HG03159 (cell line): ENCODE measurements at regions not wholly inside any gene's neighbourhood (a gene's known extent, or its start where the extent isn't known, plus 50 kb on each side); places are given as distances from the start of the nearest gene placed in this dataset.

Experiments
- ATAC-seq: cut with Tn5 transposase; IDR thresholded peaks from one replicate; pipeline ENCODE4 v1.9.1; 2021; ENCODE audit warnings: mild to moderate bottlenecking, moderate library complexity; ENCODE audit not compliant: unreplicated experiment

DNA sequence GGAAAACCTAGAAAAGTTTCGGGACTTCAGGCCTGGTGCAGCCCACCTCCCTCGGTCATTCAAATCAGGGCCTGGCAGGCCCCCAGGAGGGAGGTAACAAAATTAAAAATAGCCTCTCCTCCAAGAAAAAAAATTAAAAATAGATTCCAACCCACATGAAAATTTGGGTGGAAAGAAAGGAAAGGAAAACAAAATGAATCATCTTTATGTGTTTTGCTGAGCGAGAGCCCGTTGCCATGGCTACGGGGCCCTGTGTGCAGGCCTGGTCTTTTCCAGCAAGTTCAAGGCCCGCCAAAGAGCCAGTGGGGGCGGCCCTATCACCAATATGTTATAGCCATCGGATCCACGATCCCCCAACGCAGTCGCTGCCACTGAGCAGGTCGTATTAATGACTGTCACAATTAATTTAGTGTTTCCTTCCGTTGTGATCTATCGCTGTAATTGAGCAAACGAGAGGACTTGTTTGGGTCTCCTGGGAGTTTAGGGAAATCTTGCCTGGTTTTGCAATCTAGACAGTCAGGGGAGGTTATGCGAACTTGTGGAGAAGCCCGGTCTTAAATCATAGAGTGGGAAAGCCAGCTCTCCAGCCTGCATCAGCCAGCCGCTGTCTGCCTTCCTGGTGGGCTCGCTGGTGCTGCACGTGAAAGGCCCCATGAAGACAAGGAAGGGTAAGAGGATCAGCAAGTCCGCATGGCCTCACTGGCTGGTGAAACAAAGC, 452.4 kb downstream of the BCOR start:
- ATAC-seq = no peak

DNA sequence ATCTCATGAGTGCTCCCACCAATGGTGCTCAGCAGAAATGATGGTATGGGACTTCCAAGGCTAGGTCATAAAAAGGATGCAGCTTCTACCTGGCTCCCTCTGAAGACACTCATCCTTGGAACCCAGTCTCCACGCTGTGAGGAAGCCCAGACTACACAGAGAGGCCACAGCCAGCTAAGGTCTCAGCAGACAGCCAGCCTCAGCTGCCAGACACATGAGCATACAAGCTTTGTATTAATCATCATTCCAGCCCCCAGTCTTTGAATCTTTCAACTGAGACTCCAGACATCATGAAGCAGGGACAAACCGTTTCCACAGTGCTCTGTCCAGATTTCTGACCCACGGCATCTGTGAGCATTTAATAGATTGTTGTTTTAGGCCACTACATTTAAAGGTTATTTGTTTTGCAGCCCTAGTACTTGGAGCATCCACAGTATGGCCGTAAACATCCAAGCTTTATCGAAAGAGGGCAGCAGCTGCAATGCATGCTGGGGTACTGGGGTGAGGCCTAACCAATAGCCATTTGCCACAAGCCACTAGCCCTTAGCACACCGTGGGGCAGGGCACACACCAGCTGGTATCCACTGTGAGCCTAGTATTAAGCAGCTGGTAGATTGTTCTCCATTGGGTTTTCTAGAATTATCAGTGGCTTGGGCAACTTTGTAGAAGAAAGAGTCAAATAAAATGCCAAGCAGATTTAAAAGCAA, 449.1 kb downstream of the BCOR start:
- no peak for ATAC-seq

DNA sequence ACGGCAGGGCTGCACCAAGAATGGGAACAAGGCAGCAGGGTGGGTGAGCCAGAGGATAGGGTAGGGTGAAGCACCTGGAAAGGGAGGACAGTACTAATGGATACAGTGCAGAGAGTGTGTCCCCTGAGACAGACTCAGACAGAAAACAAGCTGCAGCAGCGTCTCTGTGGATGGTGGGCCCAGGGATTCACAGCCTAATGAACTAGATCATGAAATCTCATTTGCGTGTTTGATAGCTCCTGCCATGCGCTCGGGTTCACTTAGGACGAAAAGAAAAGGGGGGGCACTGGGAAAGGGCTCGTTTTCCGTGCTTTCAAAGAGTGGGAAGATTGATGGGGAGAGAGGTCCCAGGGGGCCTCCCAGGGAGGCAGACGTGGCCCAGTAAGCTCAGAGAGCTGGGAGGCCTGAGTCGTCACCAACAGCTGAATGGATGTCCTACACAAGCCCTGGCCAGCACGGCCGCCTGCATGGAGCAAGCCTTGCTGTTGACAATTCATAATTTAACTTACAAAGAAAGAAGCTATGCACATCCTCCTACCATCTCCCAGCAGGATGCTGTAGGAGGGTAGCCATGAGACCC, 446.9 kb downstream of the BCOR start:
- ATAC-seq = no peak

DNA sequence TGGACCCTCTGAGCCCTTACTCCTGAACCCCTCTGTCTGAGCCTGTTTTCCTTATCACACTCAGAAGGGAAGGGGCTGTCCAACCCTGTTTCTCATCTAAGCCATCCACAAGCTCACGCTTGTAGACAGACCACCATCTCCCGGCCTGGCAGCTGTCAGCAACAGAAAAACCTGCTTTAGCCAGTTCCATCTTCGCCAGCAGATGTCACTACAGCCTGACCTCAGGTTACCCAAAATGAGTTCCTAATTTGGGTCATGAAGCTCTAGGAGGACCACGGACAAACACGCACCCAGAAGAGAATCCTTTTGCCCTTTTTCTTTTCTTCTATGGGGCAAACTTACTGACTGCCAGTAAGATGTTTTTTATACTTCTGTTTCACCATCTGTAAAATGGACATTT, 445.4 kb downstream of the BCOR start:
- ATAC-seq = no peak

DNA sequence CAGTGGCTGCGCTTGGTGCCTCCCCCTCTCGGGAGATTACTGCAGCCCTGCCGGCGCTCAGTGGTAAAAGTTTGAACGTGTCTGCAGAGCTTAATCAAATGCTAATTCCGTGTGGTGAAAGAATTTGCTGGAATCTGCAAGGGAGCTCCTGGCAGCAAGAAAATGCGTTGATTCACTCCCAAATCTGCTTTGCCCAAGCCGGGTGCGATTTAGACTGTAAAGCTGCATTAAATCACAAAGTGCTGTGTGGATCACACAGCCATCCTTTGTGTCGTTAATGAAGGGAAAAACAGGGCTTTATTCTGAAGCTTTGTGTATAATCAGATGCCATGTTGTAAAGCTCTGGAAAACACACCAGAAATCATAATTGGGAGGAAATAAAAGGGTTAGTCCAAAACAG, 444.1 kb downstream of the BCOR start:
- ATAC-seq = no peak

DNA sequence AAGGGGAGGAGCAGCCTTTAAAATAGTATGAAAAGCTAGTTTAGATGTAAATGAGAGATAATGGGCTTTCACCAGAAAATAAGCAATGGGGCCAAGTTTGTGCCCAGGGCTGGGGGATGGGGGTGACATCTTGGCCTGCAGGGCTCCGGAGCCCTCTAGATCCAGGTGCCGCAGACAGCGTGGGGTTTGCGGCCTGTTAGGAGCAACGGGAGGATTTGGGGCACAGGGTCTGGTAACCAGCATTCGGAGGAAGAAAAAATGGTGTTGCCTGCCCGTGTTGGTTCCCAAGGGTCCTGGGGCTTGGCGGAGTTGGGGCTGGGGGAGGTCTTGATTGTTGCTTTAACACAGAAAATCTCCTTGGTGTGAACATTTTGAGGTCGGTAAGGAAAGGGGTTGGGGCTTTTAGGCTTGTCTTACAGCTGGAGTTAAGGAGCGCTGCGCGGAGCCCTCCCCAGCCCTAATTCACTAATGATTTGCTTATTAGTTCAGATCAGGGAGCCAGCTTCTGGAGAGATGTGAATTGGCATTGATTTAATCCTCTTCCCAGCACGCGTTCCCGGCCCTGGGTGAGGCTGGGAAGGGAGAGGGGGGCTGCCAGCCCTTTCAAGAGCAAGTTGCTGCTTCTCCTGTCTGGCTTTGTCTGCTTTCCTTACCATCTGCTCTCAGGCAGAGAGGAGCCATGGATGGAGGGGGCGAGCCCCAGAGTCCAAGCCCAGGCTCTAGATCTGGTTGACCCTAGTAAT, 443.4 kb downstream of the BCOR start:
- ATAC-seq = no peak

DNA sequence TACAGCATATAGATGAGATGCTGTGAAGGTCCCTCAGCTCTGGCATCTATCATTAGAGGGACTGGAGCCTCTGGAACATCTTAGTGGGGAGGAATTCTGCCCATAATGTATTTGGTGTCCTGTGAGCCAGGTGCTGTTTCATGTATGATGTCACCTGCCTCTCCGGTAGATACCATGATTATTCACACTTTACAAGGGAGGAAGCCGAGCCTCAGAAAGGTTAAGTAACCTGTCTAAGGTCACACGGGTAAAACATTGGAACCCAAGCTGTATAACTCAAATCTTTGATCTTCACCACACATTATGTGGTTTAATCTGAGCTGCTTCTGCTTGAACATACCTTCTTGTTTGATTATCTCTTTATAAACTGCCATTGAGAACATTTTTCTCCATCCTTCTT, 442.8 kb downstream of the BCOR start:
- ATAC-seq = no peak

DNA sequence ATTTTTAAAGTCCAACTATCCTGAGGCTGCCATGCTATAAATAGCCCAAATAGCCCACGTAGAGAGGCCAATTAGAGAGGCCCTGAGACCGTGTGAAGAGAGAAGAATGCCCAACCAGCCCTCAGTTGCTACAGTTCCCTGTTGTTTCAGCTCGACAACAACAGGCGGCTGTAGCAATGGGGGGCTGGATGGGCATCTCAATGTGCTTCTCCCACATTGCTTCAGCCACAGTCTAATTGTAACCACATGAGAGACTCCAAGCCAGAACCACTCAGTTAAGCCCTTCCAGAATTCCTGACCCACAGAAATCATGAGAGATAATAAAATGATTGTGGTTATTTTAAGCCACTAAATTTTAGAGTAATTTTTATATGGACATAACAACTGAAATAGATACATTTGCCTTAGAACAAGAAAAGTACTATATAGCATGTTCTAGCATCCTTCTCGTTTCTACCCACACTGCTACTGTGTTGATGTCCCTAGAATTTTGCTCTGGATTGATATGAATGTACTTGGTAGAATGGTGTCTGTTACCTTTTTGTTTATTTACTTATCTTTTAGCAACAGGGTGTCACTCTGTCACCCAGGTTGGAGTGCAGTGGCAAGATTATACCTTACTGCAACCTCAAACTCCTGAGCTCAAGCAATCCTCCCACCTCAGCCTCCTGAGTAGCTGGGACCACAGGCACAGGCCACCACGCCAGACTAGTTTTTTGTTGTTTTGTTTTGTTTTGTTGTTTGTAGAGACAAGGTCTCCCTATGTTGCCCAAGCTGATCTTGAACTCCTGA, 436.4 kb downstream of the BCOR start:
- no peak for ATAC-seq

DNA sequence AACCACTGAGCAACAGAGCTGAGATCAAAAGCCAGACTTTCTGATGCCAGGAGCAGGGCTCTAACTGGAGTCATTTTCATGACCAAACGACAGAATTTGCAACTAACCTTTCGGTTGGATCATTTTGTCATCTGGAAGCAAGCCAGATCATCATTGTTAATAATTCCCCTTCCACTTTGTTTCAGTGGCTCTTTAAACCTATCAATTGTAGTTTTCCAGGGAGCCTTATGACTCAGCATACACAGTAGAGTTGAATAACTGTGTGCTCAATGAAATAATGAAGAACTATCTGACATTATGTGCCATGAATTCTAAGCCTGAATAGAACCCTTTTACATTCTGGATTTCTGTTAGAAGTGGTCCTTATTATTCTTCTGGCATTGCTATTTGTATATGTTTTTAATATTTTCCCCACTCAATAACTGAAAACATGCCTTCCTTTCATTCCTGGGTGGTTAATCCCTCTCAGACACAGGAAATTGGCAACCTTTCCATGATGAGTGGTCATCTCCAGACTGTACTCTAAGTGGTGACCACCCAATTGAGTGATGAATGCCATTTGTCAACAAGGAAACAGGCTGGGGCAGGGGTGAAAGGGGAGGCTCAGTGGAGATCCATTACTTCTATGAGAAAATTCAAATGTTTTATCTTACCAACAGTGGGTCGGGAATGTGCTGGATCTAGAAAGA, 431.8 kb downstream of the BCOR start:
- no peak for ATAC-seq

DNA sequence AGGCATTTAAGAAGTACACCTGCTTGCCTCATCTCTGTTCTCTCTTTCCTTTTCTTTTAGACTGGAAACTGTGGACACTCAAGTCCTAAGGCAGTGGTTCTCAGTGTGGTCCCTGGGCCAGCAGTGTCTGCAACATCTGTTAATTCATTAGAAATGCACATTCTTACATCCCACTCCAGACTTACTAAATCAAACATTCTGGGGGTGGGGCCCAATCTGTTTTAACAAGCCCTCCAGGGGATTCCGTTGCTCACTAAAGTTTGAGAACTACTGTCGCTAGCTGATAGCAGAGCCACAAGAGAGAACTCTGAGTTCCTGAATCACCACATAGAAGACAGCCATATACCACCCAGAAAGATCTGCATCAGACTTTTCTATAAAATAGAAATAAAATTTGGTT, 430.6 kb downstream of the BCOR start:
- no peak for ATAC-seq

DNA sequence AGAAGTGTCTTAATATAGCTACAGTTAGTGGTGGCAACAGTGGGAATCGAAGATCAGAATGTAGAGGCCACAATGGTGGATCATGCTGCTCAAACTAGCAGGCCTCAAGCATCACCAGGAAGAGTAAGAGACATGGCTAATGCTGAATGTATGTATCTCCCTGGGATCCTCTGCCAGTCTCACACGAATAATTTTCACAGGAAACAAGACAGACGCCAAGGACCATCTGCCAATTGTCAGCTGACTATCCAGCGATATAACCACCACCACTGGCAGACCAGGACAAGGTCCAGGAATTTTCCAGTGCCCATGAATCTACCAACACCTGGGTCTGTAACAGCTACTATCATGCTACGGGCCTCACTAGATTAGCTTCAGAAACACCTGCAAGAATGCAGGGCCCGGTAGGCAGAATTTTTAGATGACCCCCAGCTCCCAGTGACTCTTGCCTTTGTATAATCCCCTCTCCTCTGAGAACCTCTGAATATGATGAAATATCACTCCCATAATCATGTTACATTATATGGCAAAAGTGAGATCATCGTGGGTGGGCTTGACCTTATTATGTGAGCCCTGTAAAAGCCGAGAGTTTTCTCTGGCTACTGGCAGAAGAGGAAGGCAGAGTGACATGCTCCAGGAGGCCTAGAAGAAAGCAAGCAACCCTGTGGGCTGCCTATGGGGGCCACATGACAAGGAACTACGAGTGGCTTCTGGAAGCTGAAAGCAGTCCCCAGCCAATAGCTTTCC, 429.8 kb downstream of the BCOR start:
- no peak for ATAC-seq

DNA sequence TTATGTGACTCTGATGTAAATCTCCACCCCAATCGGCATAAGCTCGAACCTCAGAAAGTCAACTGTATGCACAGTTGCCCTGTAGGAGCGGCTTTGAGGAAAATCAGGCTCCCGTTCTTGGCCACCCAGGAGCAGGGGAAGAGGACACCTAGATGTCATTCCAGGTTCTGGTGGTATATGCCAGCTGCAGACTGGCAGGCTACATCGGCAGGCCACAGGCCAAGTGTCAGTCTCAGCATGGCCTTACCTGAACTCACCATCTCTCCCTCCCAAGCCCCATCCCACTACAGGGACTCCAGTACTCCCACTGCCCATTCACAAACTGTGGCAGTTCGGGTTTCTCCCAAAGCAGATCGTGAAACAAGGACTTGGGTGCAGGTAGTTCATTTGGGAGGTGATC, 428.1 kb downstream of the BCOR start:
- ATAC-seq = no peak

DNA sequence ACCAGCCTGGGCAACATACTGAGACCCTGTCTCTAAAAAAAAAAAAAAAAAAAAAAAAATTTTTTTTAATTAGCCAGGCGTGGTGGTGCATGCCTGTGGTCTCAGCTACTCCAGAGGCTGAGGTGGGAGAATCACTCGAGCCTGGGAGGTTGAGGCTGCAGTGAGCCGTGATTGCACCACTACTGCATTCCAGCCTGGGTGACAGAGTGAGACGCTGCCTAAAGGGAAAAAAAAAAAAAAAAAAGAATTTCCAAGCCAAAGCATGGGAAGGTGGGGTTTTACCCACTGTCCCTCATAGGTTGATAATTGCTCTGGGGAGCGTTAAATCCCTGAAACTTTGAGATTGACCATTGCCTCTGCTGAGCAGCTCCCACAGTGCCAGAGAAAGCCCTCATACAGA, 427.5 kb downstream of the BCOR start:
- no peak for ATAC-seq

DNA sequence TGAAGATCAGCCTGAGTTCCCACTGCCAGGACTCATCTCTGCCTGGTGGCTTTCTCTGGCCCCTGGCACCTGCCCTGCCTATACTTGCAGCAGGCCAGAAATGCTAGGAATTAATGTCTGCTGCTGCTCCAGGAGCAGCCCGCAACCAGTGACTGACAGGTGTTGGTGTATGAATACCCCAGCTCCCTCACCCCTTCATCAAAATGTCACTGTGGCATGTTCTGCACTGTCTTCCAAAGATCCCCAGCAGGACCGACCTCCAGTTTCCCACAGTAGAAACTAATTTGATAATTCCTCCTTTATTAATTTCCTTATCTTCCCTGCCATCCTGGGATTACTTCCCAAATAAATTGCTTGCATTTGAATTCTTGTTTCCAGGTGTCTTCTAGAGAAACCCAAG, 425.4 kb downstream of the BCOR start:
- no peak for ATAC-seq

DNA sequence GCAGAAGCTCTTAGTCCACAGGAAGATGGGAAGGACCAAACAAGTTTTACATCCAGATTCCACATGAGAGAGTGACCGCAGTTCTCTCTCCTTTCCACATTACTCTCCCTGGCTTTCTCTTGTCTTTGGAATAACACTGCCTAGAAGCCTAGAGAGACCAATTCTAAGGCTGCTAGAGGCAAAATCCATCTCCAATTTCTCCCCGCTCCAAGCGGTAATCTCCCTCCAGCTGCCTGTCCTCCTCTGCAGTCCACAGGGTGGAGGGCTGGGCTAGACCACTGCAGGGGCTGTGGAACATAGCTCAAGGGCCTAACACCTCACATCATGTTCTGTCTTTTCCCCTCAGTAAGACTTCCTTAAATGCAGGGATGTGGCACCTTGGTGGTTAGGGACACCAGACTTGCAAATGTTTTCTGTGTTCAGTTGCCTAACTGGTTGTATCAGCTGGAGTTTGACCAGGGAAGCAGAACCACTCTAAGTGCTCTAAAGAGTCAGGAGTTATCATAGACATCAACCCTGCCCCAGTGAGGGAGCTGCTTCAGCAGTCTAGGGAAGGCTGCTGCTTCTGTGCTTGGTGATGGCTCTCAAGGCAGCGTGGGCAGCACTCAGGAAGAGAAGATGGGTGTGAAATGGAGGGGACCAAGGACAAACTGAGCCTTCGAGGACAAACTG, 423.1 kb downstream of the BCOR start:
- no peak for ATAC-seq

DNA sequence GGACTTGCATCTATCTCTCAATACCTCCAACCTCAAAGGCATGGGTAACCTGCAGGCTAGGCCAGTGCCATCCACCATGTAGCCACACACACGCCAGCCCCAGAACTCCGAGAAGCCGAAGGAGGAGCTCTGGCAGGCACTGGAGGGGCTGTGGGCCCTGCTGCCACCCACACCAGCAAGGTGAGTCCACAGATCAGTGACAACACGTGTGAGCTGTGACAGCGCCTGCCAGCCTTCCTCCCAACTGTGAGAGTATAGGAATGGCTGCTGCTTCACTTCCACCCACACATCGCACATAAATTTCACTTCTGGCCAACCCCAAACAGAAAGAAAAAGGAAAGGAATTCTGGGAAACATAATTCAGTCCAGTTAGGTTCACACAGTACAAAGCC, 422.6 kb downstream of the BCOR start:
- ATAC-seq = no peak

DNA sequence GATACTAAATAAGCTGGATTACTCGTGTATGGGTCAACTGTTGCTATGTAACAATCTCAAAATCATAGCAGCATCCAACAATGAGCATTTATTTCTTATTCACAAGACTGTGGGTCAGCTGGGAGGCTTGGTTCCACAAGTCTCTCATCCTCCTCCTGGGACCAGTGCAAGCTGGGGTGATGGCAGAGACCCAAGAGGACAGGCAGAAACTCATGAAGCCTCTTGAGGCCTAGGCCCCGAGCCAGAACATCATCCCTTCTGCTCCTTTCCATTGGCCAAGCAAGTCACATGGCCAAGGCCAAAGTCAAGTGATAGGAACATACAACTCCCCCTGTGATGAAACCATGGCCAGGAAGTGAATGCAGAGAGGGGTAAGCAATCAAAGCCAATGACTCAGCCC, 422.1 kb downstream of the BCOR start:
- ATAC-seq = no peak

DNA sequence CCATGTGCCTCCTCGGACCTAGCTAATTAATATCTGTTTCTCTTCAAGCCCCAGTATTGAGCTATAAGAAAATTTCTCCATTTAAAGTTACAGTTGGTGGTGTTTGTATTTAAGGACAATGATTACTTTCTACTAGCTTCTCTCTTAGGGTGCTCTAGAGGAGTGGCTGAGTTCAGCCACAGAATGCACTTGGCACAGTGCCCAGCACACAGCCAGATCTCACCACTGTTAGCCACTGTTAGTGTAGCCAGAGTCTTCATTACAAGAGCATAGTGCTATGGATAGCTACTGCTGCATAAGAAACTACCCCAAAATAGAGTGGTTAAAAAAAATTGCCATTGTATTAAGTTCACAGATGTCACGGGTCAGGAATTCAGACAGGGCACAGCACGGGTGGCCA, 421.3 kb downstream of the BCOR start:
- ATAC-seq = no peak

DNA sequence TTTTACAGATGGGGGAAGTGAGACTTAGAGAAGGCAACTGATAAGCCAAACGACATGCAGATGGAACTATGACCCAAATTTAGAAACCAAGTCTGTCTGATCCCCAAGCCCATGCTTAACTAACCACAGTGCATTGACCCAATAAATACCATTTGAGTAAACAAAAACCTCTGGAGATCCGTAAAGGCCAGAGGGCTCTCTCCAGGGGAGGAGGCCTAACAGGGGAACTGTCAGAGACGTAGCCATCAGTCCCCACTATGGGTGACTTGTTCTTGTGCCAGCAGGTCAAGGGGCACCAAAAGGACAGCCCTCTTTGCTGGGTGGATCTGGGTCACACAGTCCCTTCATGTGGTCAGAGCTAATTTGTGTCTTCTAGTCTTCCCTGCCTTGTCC, 420.2 kb downstream of the BCOR start:
- no peak for ATAC-seq
